H9 (cell line): ENCODE measurements at regions not wholly inside any gene's neighbourhood (a gene's known extent, or its start where the extent isn't known, plus 50 kb on each side); places are given as distances from the start of the nearest gene placed in this dataset.

Experiments used
- DNase-seq: peaks from one replicate; pipeline ENCODE4 v3.0.0-alpha.2; 2017
- H2AFZ ChIP-seq: one replicate; pipeline ENCODE4 v1.6.1; 2013; ENCODE audit warnings: mild to moderate bottlenecking, low read length, control low read depth, moderate library complexity
- H2AK5ac ChIP-seq: 2 replicates; pipeline ENCODE4 v1.6.1; 2013; ENCODE audit warnings: low read length, control low read depth, mixed read lengths; ENCODE audit not compliant: insufficient read length
- H2BK120ac ChIP-seq: one replicate; pipeline ENCODE4 v1.6.1; 2013; ENCODE audit warnings: low read depth, mild to moderate bottlenecking, low read length, control low read depth, inconsistent platforms; ENCODE audit not compliant: poor library complexity, severe bottlenecking
- H2BK12ac ChIP-seq: 2 replicates; pipeline ENCODE4 v1.6.1; 2013; ENCODE audit warnings: low read length, control low read depth, mixed read lengths, low read depth; ENCODE audit not compliant: insufficient read length
- H2BK15ac ChIP-seq: 2 replicates; pipeline ENCODE4 v1.6.1; 2013; ENCODE audit warnings: low read depth, low read length, control low read depth
- H2BK20ac ChIP-seq: one replicate; pipeline ENCODE4 v1.6.1; 2013; ENCODE audit warnings: low read depth, mild to moderate bottlenecking, low read length, control low read depth, inconsistent platforms; ENCODE audit not compliant: poor library complexity, severe bottlenecking
- H2BK5ac ChIP-seq: 2 replicates; pipeline ENCODE4 v1.6.1; 2013; ENCODE audit warnings: low read length, control low read depth, mixed read lengths; ENCODE audit not compliant: insufficient read length
- H3K14ac ChIP-seq: 2 replicates; pipeline ENCODE4 v1.6.1; 2013; ENCODE audit warnings: low read length, control low read depth; ENCODE audit not compliant: insufficient read depth
- H3K18ac ChIP-seq: 2 replicates; pipeline ENCODE4 v1.6.1; 2013; ENCODE audit warnings: low read depth, mild to moderate bottlenecking, mixed read lengths, low read length, control low read depth; ENCODE audit not compliant: insufficient read length
- H3K23ac ChIP-seq: 2 replicates; pipeline ENCODE4 v1.6.1; 2013; ENCODE audit warnings: low read length, control low read depth, mixed read lengths, low read depth; ENCODE audit not compliant: insufficient read length
- H3K23me2 ChIP-seq: 2 replicates; pipeline ENCODE4 v1.6.1; 2013; ENCODE audit warnings: low read depth, mild to moderate bottlenecking, mixed read lengths, low read length, control low read depth; ENCODE audit not compliant: insufficient read length, poor library complexity, severe bottlenecking
- H3K27ac ChIP-seq: 2 replicates; pipeline ENCODE4 v1.5.1; 2013; ENCODE audit warnings: low read length, control low read depth, mixed read lengths, low read depth; ENCODE audit not compliant: insufficient read length
- H3K27me3 ChIP-seq: 2 replicates; pipeline ENCODE4 v1.6.1; 2013; ENCODE audit warnings: low read length, control low read depth, inconsistent platforms; ENCODE audit not compliant: insufficient read depth
- H3K4ac ChIP-seq: 2 replicates; pipeline ENCODE4 v1.6.1; 2013; ENCODE audit warnings: low read depth, mild to moderate bottlenecking, control low read depth, inconsistent platforms, low read length, moderate library complexity
- H3K4me1 ChIP-seq: 2 replicates; pipeline ENCODE4 v1.6.1; 2013; ENCODE audit warnings: low read length, control low read depth, inconsistent platforms; ENCODE audit not compliant: insufficient read depth
- H3K4me2 ChIP-seq: 2 replicates; pipeline ENCODE4 v1.6.1; 2013; ENCODE audit warnings: low read length, control low read depth, mixed read lengths; ENCODE audit not compliant: insufficient read length, insufficient read depth
- H3K56ac ChIP-seq: 2 replicates; pipeline ENCODE4 v1.6.1; 2013; ENCODE audit warnings: low read depth, mild to moderate bottlenecking, mixed read lengths, low read length, control low read depth; ENCODE audit not compliant: insufficient read length
- H3K79me1 ChIP-seq: 2 replicates; pipeline ENCODE4 v1.6.1; 2013; ENCODE audit warnings: low read depth, mild to moderate bottlenecking, moderate library complexity, low read length, control low read depth, inconsistent platforms; ENCODE audit not compliant: insufficient read depth, poor library complexity, severe bottlenecking
- H3K79me2 ChIP-seq: 2 replicates; pipeline ENCODE4 v1.6.1; 2013; ENCODE audit warnings: low read length, control low read depth, inconsistent platforms; ENCODE audit not compliant: insufficient read depth
- H3K9ac ChIP-seq: 2 replicates; pipeline ENCODE4 v1.6.1; 2013; ENCODE audit warnings: low read length, control low read depth, mixed read lengths; ENCODE audit not compliant: insufficient read length; ENCODE audit errors: extremely low read depth
- H3K9me3 ChIP-seq: one replicate; pipeline ENCODE4 v1.6.1; 2013; ENCODE audit warnings: low read depth, low read length, inconsistent platforms; ENCODE audit not compliant: control insufficient read depth
- H3T11ph ChIP-seq: one replicate; pipeline ENCODE4 v1.6.1; 2013; ENCODE audit warnings: mild to moderate bottlenecking, low read length, control low read depth, inconsistent platforms
- H4K20me1 ChIP-seq: one replicate; pipeline ENCODE4 v1.6.1; 2013; ENCODE audit not compliant: control insufficient read depth, insufficient read length, insufficient read depth
- H4K5ac ChIP-seq: 2 replicates; pipeline ENCODE4 v1.6.1; 2013; ENCODE audit warnings: low read depth, mild to moderate bottlenecking, mixed read lengths, low read length, control low read depth; ENCODE audit not compliant: insufficient read length
- H4K8ac ChIP-seq: replicated peaks from 2 replicates; pipeline ENCODE4 v1.6.1; 2013; ENCODE audit warnings: low read length, control low read depth, mixed read lengths, low read depth; ENCODE audit not compliant: insufficient read length
- H4K91ac ChIP-seq: 2 replicates; pipeline ENCODE4 v1.6.1; 2013; ENCODE audit warnings: low read depth, mild to moderate bottlenecking, moderate library complexity, mixed read lengths, low read length, control low read depth; ENCODE audit not compliant: insufficient read length
- H3K27ac Mint-ChIP-seq, 3 experiments: 2 replicates in 2 of 3; 3 replicates in 1 of 3; pipeline ENCODE4 v1.8.0; 2020 to 2021; ENCODE audit warnings: mixed read lengths in 3 of 3, mild to moderate bottlenecking in 1 of 3, moderate library complexity in 1 of 3
- H3K27me3 Mint-ChIP-seq: 2 replicates; pipeline ENCODE4 v1.8.0; 2021; ENCODE audit warnings: low read depth, mild to moderate bottlenecking, moderate library complexity, mixed read lengths
- H3K36me3 Mint-ChIP-seq, 3 experiments: 2 replicates in 2 of 3; 3 replicates in 1 of 3; pipeline ENCODE4 v1.8.0; 2020 to 2021; ENCODE audit warnings: low read depth in 3 of 3, mixed read lengths in 3 of 3; ENCODE audit not compliant: insufficient read depth in 1 of 3
- H3K4me1 Mint-ChIP-seq, 2 experiments: 2 replicates each; pipeline ENCODE4 v1.8.0; 2020; ENCODE audit warnings: mixed read lengths in 2 of 2
- H3K4me3 Mint-ChIP-seq, 2 experiments: 2 replicates in 1 of 2; 3 replicates in 1 of 2; pipeline ENCODE4 v1.8.0; 2020 to 2021; ENCODE audit warnings: mild to moderate bottlenecking in 2 of 2, mixed read lengths in 2 of 2, moderate library complexity in 1 of 2
- H3K9me3 Mint-ChIP-seq, 2 experiments: 2 replicates in 1 of 2; 3 replicates in 1 of 2; pipeline ENCODE4 v1.8.0; 2020; ENCODE audit warnings: mild to moderate bottlenecking in 2 of 2, mixed read lengths in 2 of 2, moderate library complexity in 1 of 2
- CTCF ChIP-seq: fragments of 200-600 bp; sonication (generic); conservative IDR thresholded peaks from 3 replicates; pipeline ENCODE4 v1.8.0; 2021; ENCODE audit warnings: antibody characterized with exemption, mild to moderate bottlenecking
- WGBS: extraction: QIAGEN DNeasy Blood & Tissue Kit; methylation state at CpG from one replicate; pipeline ENCODE4 v1.1.7; 2013; ENCODE audit warnings: missing lambda C conversion rate, low lambda C conversion rate, mixed read lengths; ENCODE audit not compliant: insufficient read length; ENCODE audit errors: extremely low coverage; 5-methylcytosine and 5-hydroxymethylcytosine counted together

- Histone ChIP-seq H4K8ac (no peak overlapping the region), H3K4me1 (no peaks in the 10 kb centered on the region; the same call in 1 of the 2 replicates), H3T11ph (no peak overlapping the region), H2BK15ac (no peak overlapping the region), H3K4me2 (no peak overlapping the region), H3K18ac (no peak overlapping the region), H4K5ac (no peak overlapping the region), H3K27ac (no peak overlapping the region), H2BK20ac (no peak overlapping the region), H2BK12ac (no peak overlapping the region), H4K20me1 (no peaks in the 10 kb centered on the region), H2AK5ac (no peak overlapping the region), H3K23me2 (no peaks in the 10 kb centered on the region), H3K56ac (no peak overlapping the region), H3K27me3 (no peaks in the 10 kb centered on the region), H4K91ac (no peak overlapping the region), H3K79me2 (no peaks in the 10 kb centered on the region), H2AFZ (no peak overlapping the region), H3K14ac (no peak overlapping the region), H3K79me1 (no peaks in the 10 kb centered on the region), H2BK5ac (no peak overlapping the region), H3K9ac (no peak overlapping the region), H2BK120ac (no peak overlapping the region), H3K9me3 (no peaks in the 10 kb centered on the region), H3K4ac (no peak overlapping the region), H3K23ac (no peak overlapping the region)
- Mint-ChIP-seq H3K9me3 (no peaks in the 10 kb centered on the region), H3K4me1 (peaks cover 33 to 34% of the 10 kb centered on the region in 2 experiments), H3K36me3 (peaks cover 0 to 2% (median 0%) of the 10 kb centered on the region in 3 experiments; a peak in 2 of 7 replicates), H3K27ac (peak overlapping the region in 1 of 3 experiments; percentile 40; a peak in 1 of 7 replicates), H3K27me3 (no peaks in the 10 kb centered on the region), H3K4me3 (no peak overlapping the region)
- no CpG with 5 or more reads among the region's 4 CpGs for WGBS
- no peak for TF ChIP-seq CTCF
- DNase-seq = no peak
These were observed 263.3 kb downstream of the TMEM167A start for GRCh38 chr5:82813861-82814260.
